Upper lobe of left lung (tissue), 6 donors: ENCODE measurements at regions not wholly inside any gene's neighbourhood (a gene's known extent, or its start where the extent isn't known, plus 50 kb on each side); places are given as distances from the start of the nearest gene placed in this dataset.

Experiments used
- ATAC-seq, 2 donors: fragments of 200-7000 bp; cut with Tn5 transposase; one replicate each; pipeline ENCODE4 v1.9.1; 2022; ENCODE audit warnings: mild to moderate bottlenecking in 2 of 2, moderate library complexity in 2 of 2; ENCODE audit not compliant: low FRiP score in 2 of 2
- DNase-seq, 2 donors: peaks; one replicate each; pipeline ENCODE4 v3.0.0-alpha.2; 2019 to 2020
- H3K27ac ChIP-seq, 4 donors: fragments of 200-600 bp; sonication (generic); one replicate each; pipeline ENCODE4 v1.5.1; 2016 to 2019
- H3K27me3 ChIP-seq, 4 donors: fragments of 200-600 bp; sonication (generic); one replicate each; pipeline ENCODE4 v1.5.1; 2017 to 2019
- H3K36me3 ChIP-seq, 4 donors: fragments of 200-600 bp; sonication (generic); one replicate each; pipeline ENCODE4 v1.5.1; 2016 to 2019
- H3K4me1 ChIP-seq, 4 donors: fragments of 200-600 bp; sonication (generic); one replicate each; pipeline ENCODE4 v1.5.1; 2018 to 2019
- H3K4me3 ChIP-seq, 4 donors: fragments of 200-600 bp; sonication (generic); one replicate each; pipeline ENCODE4 v1.5.1; 2017 to 2019; ENCODE audit warnings: mild to moderate bottlenecking in 2 of 4, moderate library complexity in 1 of 4
- H3K9me3 ChIP-seq, 4 donors: fragments of 200-600 bp; sonication (generic); one replicate each; pipeline ENCODE4 v1.5.1; 2018 to 2019
- CTCF ChIP-seq, 6 experiments: fragments of 450-650 bp in 4 of 6; fragments of 200-600 bp in 2 of 6; sonication (generic) in 2 of 6; IDR thresholded peaks; one replicate each; pipeline ENCODE4 v1.5.1; 2016 to 2019; ENCODE audit warnings: antibody characterized with exemption in 6 of 6
- EP300 ChIP-seq, 4 donors: sonication (generic); formaldehyde crosslinking; IDR thresholded peaks; one replicate each; pipeline ENCODE4 v1.5.1; 2017; ENCODE audit warnings: antibody characterized with exemption in 4 of 4, control low read depth in 2 of 4
- POLR2A ChIP-seq, 4 donors: fragments of 450-650 bp; IDR thresholded peaks; one replicate each; pipeline ENCODE4 v1.5.1; 2016 to 2017; ENCODE audit warnings: antibody characterized with exemption in 4 of 4, mild to moderate bottlenecking in 2 of 4
- POLR2AphosphoS5 ChIP-seq, 2 donors: sonication (generic); formaldehyde crosslinking; IDR thresholded peaks; one replicate each; pipeline ENCODE4 v1.5.1; 2017; ENCODE audit warnings: antibody characterized with exemption in 2 of 2
- WGBS, 2 donors: methylation state at CpG; one replicate each; pipeline ENCODE4 v1.1.5; 2017 to 2018; 5-methylcytosine and 5-hydroxymethylcytosine counted together
- donor health status: DM: no; HTN: no; CAD: no; lungs with moderate emphysema.
- donor health status: DM: no; HTN: yes; CAD: no; lungs with severe emphysema.

- ATAC-seq (no peak), DNase-seq (no peak)
- WGBS, 2 donors, result 71 to 92% methylated on average over 3 of the region's 3 CpGs
- H3K4me3 ChIP-seq, result no peak overlapping the region
- no peak overlapping the region for H3K27ac ChIP-seq
- H3K27me3 ChIP-seq, result no peaks in the 10 kb centered on the region
- no peaks in the 10 kb centered on the region for H3K4me1 ChIP-seq
- no peaks in the 10 kb centered on the region for H3K9me3 ChIP-seq
- TF ChIP-seq EP300 (IDR thresholded peaks at IDR 0.05) (no peak), POLR2AphosphoS5 (IDR thresholded peaks at IDR 0.05) (no peak), CTCF (IDR thresholded peaks at IDR 0.05) (no peak), POLR2A (IDR thresholded peaks at IDR 0.05) (no peak)
- no peaks in the 10 kb centered on the region for H3K36me3 ChIP-seq
Measured at GRCh38 chr12:25366122-25366521, 115.4 kb upstream of the KRAS start.

GRCh38 chr12:25365340-25365730, 114.6 kb upstream of the KRAS start:
- DNase-seq (no peak), ATAC-seq (no peak)
- Histone ChIP-seq H3K4me3 (no peak overlapping the region), H3K9me3 (no peaks in the 10 kb centered on the region), H3K4me1 (no peaks in the 10 kb centered on the region), H3K36me3 (no peaks in the 10 kb centered on the region), H3K27ac (no peak overlapping the region), H3K27me3 (no peaks in the 10 kb centered on the region)
- no peak for TF ChIP-seq POLR2AphosphoS5 (IDR thresholded peaks at IDR 0.05)
- no peak for TF ChIP-seq EP300 (IDR thresholded peaks at IDR 0.05)
- no peak for TF ChIP-seq CTCF (IDR thresholded peaks at IDR 0.05)
- no peak for TF ChIP-seq POLR2A (IDR thresholded peaks at IDR 0.05)
- 28 to 36% methylated on average over 3 of the region's 3 CpGs for WGBS, 2 donors

- Histone ChIP-seq H3K9me3 (no peaks in the 10 kb centered on the region), H3K27ac (no peak overlapping the region), H3K4me3 (no peak overlapping the region), H3K27me3 (no peaks in the 10 kb centered on the region), H3K4me1 (no peaks in the 10 kb centered on the region), H3K36me3 (no peaks in the 10 kb centered on the region)
- DNase-seq (no peak), ATAC-seq (no peak)
- 41 to 43% methylated on average over 5 of the region's 5 CpGs for WGBS, 2 donors
- TF ChIP-seq POLR2A (IDR thresholded peaks at IDR 0.05) (no peak), CTCF (IDR thresholded peaks at IDR 0.05) (no peak), POLR2AphosphoS5 (IDR thresholded peaks at IDR 0.05) (no peak), EP300 (IDR thresholded peaks at IDR 0.05) (no peak)
Measured at GRCh38 chr12:25364529-25365339, 114.0 kb upstream of the KRAS start.

- H3K36me3 ChIP-seq, result no peaks in the 10 kb centered on the region
- TF ChIP-seq POLR2AphosphoS5 (IDR thresholded peaks at IDR 0.05) (no peak), EP300 (IDR thresholded peaks at IDR 0.05) (no peak), POLR2A (IDR thresholded peaks at IDR 0.05) (no peak), CTCF (IDR thresholded peaks at IDR 0.05) (no peak)
- no peak overlapping the region for H3K27ac ChIP-seq
- H3K27me3 ChIP-seq, result no peaks in the 10 kb centered on the region
- no peak for ATAC-seq
- H3K9me3 ChIP-seq, result no peaks in the 10 kb centered on the region
- H3K4me1 ChIP-seq, result no peaks in the 10 kb centered on the region
- WGBS, 2 donors, result 96 to 98% methylated on average over 4 of the region's 4 CpGs
- DNase-seq, result no peak
- no peak overlapping the region for H3K4me3 ChIP-seq
Measured at GRCh38 chr12:25362646-25363045, 111.9 kb upstream of the KRAS start.

- WGBS, 2 donors, result 78 to 93% methylated on average over 2 of the region's 2 CpGs
- no peaks in the 10 kb centered on the region for H3K27me3 ChIP-seq
- no peaks in the 10 kb centered on the region for H3K4me1 ChIP-seq
- H3K27ac ChIP-seq, result no peak overlapping the region
- DNase-seq (no peak), ATAC-seq (no peak)
- no peaks in the 10 kb centered on the region for H3K36me3 ChIP-seq
- TF ChIP-seq CTCF (IDR thresholded peaks at IDR 0.05) (no peak), POLR2AphosphoS5 (IDR thresholded peaks at IDR 0.05) (no peak), POLR2A (IDR thresholded peaks at IDR 0.05) (no peak), EP300 (IDR thresholded peaks at IDR 0.05) (no peak)
- no peaks in the 10 kb centered on the region for H3K9me3 ChIP-seq
- no peak overlapping the region for H3K4me3 ChIP-seq
Measured at GRCh38 chr12:25361511-25361910, 110.8 kb upstream of the KRAS start.
